HCT116 (cell line): ENCODE measurements at regions not wholly inside any gene's neighbourhood (a gene's known extent, or its start where the extent isn't known, plus 50 kb on each side); places are given as distances from the start of the nearest gene placed in this dataset.

Experiments
- ATAC-seq: fragments of 200-7000 bp; cut with Tn5 transposase; 2 replicates; pipeline ENCODE4 v1.9.1; 2020; ENCODE audit warnings: mild to moderate bottlenecking, moderate library complexity
- BruUV-seq: library from RNA; stranded (reverse); fragments of 400-500 nt; replicated peaks from 2 replicates; lab custom pipeline; 2021; lab: Mats Ljungman, UMichigan
- CTCF ChIA-PET: fragments of 300-600 bp; sonication (Branson Sonifier 250); formaldehyde crosslinking; loops from one replicate; lab custom pipeline; 2021; ENCODE audit warnings: antibody characterized with exemption; lab: Charles Lee
- POLR2A ChIA-PET: fragments of 300-600, 350-600 bp; sonication (Branson Sonifier 250); formaldehyde crosslinking; loops from one replicate; lab custom pipeline; 2021; ENCODE audit warnings: antibody characterized with exemption; lab: Charles Lee
- RAD21 ChIA-PET, 2 experiments: fragments of 300-600 bp; sonication (Branson Sonifier 250); formaldehyde crosslinking; loops; one replicate each; lab custom pipeline; 2023; ENCODE audit warnings: low total read pairs in 2 of 2; ENCODE audit not compliant: uncharacterized antibody in 2 of 2, unreplicated experiment in 2 of 2, low non-redundant PET in 1 of 2; lab: Charles Lee
- DNase-seq: peaks from one replicate; pipeline ENCODE4 v3.0.0-alpha.2; 2010; ENCODE audit warnings: low read depth, low spot score
- H2AFZ ChIP-seq: fragments of 200-600 bp; shearing (Covaris generic), sonication (generic); 2 replicates; pipeline ENCODE4 v1.6.1; 2017; ENCODE audit warnings: low read depth, mixed run types, mixed read lengths, antibody characterized with exemption, low read length; ENCODE audit not compliant: poor library complexity, severe bottlenecking
- H3K27ac ChIP-seq: 2 replicates; pipeline ENCODE4 v1.5.1; 2012; ENCODE audit warnings: low read depth, low read length
- H3K27me3 ChIP-seq: fragments of 200-600 bp; sonication (generic); 2 replicates; pipeline ENCODE4 v1.6.1; 2016; ENCODE audit warnings: mixed run types, low read length, mixed read lengths; ENCODE audit not compliant: insufficient read depth
- H3K36me3 ChIP-seq, 2 experiments: fragments of 200-500 bp in 1 of 2; fragments of 200-600 bp in 1 of 2; sonication (Bioruptor generic) in 1 of 2; sonication (generic) in 1 of 2; 2 replicates each; pipeline versions ENCODE4 v1.5.1 to v1.6.1; 2014 to 2016; ENCODE audit warnings: low read length in 2 of 2, inconsistent platforms in 1 of 2, mixed read lengths in 1 of 2, mixed run types in 1 of 2; ENCODE audit not compliant: insufficient read depth in 2 of 2, control insufficient read depth in 1 of 2
- H3K4me1 ChIP-seq, 2 experiments: fragments of 200-600 bp in 1 of 2; sonication (generic) in 1 of 2; 2 replicates each; pipeline versions ENCODE4 v1.5.1 to v1.6.1; 2012 to 2017; ENCODE audit warnings: low read length in 2 of 2, inconsistent platforms in 1 of 2, mild to moderate bottlenecking in 1 of 2, mixed read lengths in 1 of 2, mixed run types in 1 of 2, moderate library complexity in 1 of 2; ENCODE audit not compliant: insufficient read depth in 2 of 2, control insufficient read depth in 1 of 2
- H3K4me2 ChIP-seq: fragments of 200-600 bp; sonication (generic); 2 replicates; pipeline ENCODE4 v1.6.1; 2017; ENCODE audit warnings: mixed run types, low read length, mixed read lengths
- H3K4me3 ChIP-seq, 2 experiments: fragments of 200-600 bp in 1 of 2; sonication (generic) in 1 of 2; replicated peaks in 1 of 2; 2 replicates each; pipeline ENCODE4 v1.5.1; 2011 to 2016; ENCODE audit warnings: low read length in 2 of 2, control low read depth in 1 of 2, low read depth in 1 of 2, mild to moderate bottlenecking in 1 of 2, mixed read lengths in 1 of 2, mixed run types in 1 of 2
- H3K79me2 ChIP-seq: fragments of 200-600 bp; sonication (generic); 2 replicates; pipeline ENCODE4 v1.6.1; 2017; ENCODE audit warnings: mild to moderate bottlenecking, mixed run types, low read length, moderate library complexity, mixed read lengths; ENCODE audit not compliant: insufficient read depth
- H3K9ac ChIP-seq: fragments of 200-600 bp; sonication (generic); 2 replicates; pipeline ENCODE4 v1.6.1; 2016; ENCODE audit warnings: low read length, mixed read lengths
- H3K9me2 ChIP-seq: fragments of 200-600 bp; sonication (generic), shearing (Covaris generic); 2 replicates; pipeline ENCODE4 v1.6.1; 2017; ENCODE audit warnings: mixed run types, mild to moderate bottlenecking, moderate library complexity; ENCODE audit not compliant: insufficient read depth
- H3K9me3 ChIP-seq, 2 experiments: fragments of 200-500 bp in 1 of 2; fragments of 200-600 bp in 1 of 2; sonication (Bioruptor generic) in 1 of 2; sonication (generic) in 1 of 2; 2 replicates each; pipeline ENCODE4 v1.6.1; 2014 to 2017; ENCODE audit warnings: low read length in 2 of 2, mixed read lengths in 2 of 2, inconsistent platforms in 1 of 2, low read depth in 1 of 2, mild to moderate bottlenecking in 1 of 2, mixed run types in 1 of 2, moderate library complexity in 1 of 2; ENCODE audit not compliant: control insufficient read depth in 1 of 2, insufficient read depth in 1 of 2
- H4K20me1 ChIP-seq: fragments of 200-600 bp; sonication (generic), shearing (Covaris generic); 2 replicates; pipeline ENCODE4 v1.6.1; 2017; ENCODE audit warnings: mixed run types, mild to moderate bottlenecking, moderate library complexity; ENCODE audit not compliant: insufficient read depth
- ATF3 ChIP-seq: IDR thresholded peaks from 2 replicates; pipeline ENCODE4 v1.6.1; 2012
- CBX3 ChIP-seq: IDR thresholded peaks from 2 replicates; pipeline ENCODE4 v1.6.1; 2012; ENCODE audit warnings: low read depth
- CEBPB ChIP-seq: IDR thresholded peaks from 2 replicates; pipeline ENCODE4 v1.6.1; 2012; ENCODE audit warnings: low read depth
- CTCF ChIP-seq, 3 experiments: fragments of 200-600 bp in 1 of 3; sonication (generic) in 1 of 3; IDR thresholded peaks in 2 of 3; conservative IDR thresholded peaks in 1 of 3; 2 replicates each; pipeline ENCODE4 v1.5.1; 2012 to 2017; ENCODE audit warnings: low read depth in 2 of 3, low read length in 2 of 3, antibody characterized with exemption in 1 of 3, borderline replicate concordance in 1 of 3, control low read depth in 1 of 3, mild to moderate bottlenecking in 1 of 3, mixed read lengths in 1 of 3, mixed run types in 1 of 3, moderate library complexity in 1 of 3; ENCODE audit not compliant: insufficient read depth in 1 of 3
- EZH2 ChIP-seq: fragments of 200-600 bp; sonication (generic); IDR thresholded peaks from 2 replicates; pipeline ENCODE4 v1.6.1; 2017; ENCODE audit warnings: antibody characterized with exemption, mixed run types
- JUND ChIP-seq: IDR thresholded peaks from 2 replicates; pipeline ENCODE4 v1.6.1; 2012
- MAX ChIP-seq: IDR thresholded peaks from 2 replicates; pipeline ENCODE4 v1.6.1; 2012
- RAD21 ChIP-seq: IDR thresholded peaks from 2 replicates; pipeline ENCODE4 v1.6.1; 2012; ENCODE audit warnings: low read depth, mild to moderate bottlenecking
- SRF ChIP-seq: IDR thresholded peaks from 2 replicates; pipeline ENCODE4 v1.6.1; 2012; ENCODE audit warnings: low read depth
- YY1 ChIP-seq: IDR thresholded peaks from 2 replicates; pipeline ENCODE4 v1.6.1; 2011; ENCODE audit warnings: low read length, low read depth, moderate library complexity, mild to moderate bottlenecking; ENCODE audit not compliant: insufficient replicate concordance; ENCODE audit errors: extremely low read depth
- ZNF274 ChIP-seq: fragments of 200-500 bp; sonication (Bioruptor generic); IDR thresholded peaks from 2 replicates; pipeline ENCODE4 v1.6.1; 2014; ENCODE audit warnings: mild to moderate bottlenecking, low read depth, low read length, inconsistent platforms
- intact Hi-C: fragments of 100-400 bp; cut with micrococcal nuclease; formaldehyde crosslinking; loops from 2 replicates; pipeline ENCODE4 v1.10.0; 2022

GRCh38 chr18:47334966-47335365, 83.5 kb upstream of the SKOR2 start:
- no peak overlapping the region for H2AFZ ChIP-seq
- no peak overlapping the region for H3K4me2 ChIP-seq
- BruUV-seq = no TSS peak
- no peaks in the 10 kb centered on the region for H4K20me1 ChIP-seq
- ChIA-PET CTCF (no interaction called here), POLR2A (no interaction called here), RAD21 (no interaction called here)
- ATAC-seq (no peak), DNase-seq (no peak)
- intact Hi-C loops = no loop called here
- peaks cover 79% of the 10 kb centered on the region for H3K27me3 ChIP-seq
- H3K79me2 ChIP-seq = no peaks in the 10 kb centered on the region
- no peak overlapping the region for H3K9ac ChIP-seq
- no peak overlapping the region for H3K4me3 ChIP-seq
- H3K9me2 ChIP-seq = no peaks in the 10 kb centered on the region
- H3K27ac ChIP-seq = no peak overlapping the region
- H3K9me3 ChIP-seq = no peaks in the 10 kb centered on the region
- no peaks in the 10 kb centered on the region for H3K36me3 ChIP-seq
- H3K4me1 ChIP-seq = no peaks in the 10 kb centered on the region
- TF ChIP-seq JUND (no peak), ATF3 (no peak), CEBPB (no peak), CBX3 (no peak), YY1 (no peak), MAX (no peak), ZNF274 (no peak), EZH2 (no peak), SRF (no peak), RAD21 (no peak), CTCF (IDR thresholded peaks at IDR 0.05 in 2 of 3, conservative IDR thresholded peaks at IDR 0.05 in 1 of 3; ENCODE audit: borderline replicate concordance in 1 of 3, insufficient read depth in 1 of 3, low read depth in 2 of 3, low read length in 2 of 3) (no peak)
